NCI-H1417 treated with DMSO at 0.1 percent for 48 hours (cell line): ENCODE measurements at regions not wholly inside any gene's neighbourhood (a gene's known extent, or its start where the extent isn't known, plus 50 kb on each side); places are given as distances from the start of the nearest gene placed in this dataset.
A peak's percentile ranks its signal among the peaks of the same experiment; 100 is the strongest.
"Not testable (repeated sequence)": the region's sequence is repeated elsewhere in the genome, so short reads cannot be mapped to it uniquely, and the experiment has no call there.

ENCODE experiments used
- DNase-seq: peaks from one replicate; lab custom pipeline; 2025; lab: John Stamatoyannopoulos, UW

- DNase-seq: no peak
Measured at GRCh38 chr21:30104241-30104640, 62.4 kb downstream of the CLDN17 start.

GRCh38 chr21:30102871-30103270 is 63.7 kb downstream of the CLDN17 start:
- DNase-seq: peak; percentile 65

GRCh38 chr21:30101967-30102366 is 64.6 kb downstream of the CLDN17 start:
- DNase-seq: no peak

- DNase-seq: no peak
Measured at GRCh38 chr21:30097791-30098190, 68.8 kb downstream of the CLDN17 start.

GRCh38 chr21:30083225-30083945 is 83.2 kb downstream of the CLDN17 start:
- DNase-seq: no peak

GRCh38 chr21:30081506-30081905 is 85.1 kb downstream of the CLDN17 start:
- DNase-seq: no peak

- DNase-seq: no peak
Measured at GRCh38 chr21:30072496-30072895, 94.1 kb downstream of the CLDN17 start.

GRCh38 chr21:30058928-30059327 is 107.7 kb downstream of the CLDN17 start:
- no peak for DNase-seq

GRCh38 chr21:30057108-30057507 is 109.5 kb downstream of the CLDN17 start:
- DNase-seq: no peak

- DNase-seq: no peak
Measured at GRCh38 chr21:30048570-30048969, 108.8 kb upstream of the GRIK1 start.

- no peak for DNase-seq
Measured at GRCh38 chr21:30044447-30045064, 104.8 kb upstream of the GRIK1 start.

GRCh38 chr21:30042443-30042842 is 102.6 kb upstream of the GRIK1 start:
- DNase-seq: no peak

- no peak for DNase-seq
Measured at GRCh38 chr21:30033441-30033840, 93.6 kb upstream of the GRIK1 start.

GRCh38 chr21:30030416-30030815 is 90.6 kb upstream of the GRIK1 start:
- DNase-seq: no peak

- no peak for DNase-seq
Measured at GRCh38 chr21:30028537-30028936, 88.7 kb upstream of the GRIK1 start.

GRCh38 chr21:30027986-30028385 is 88.2 kb upstream of the GRIK1 start:
- DNase-seq: no peak

- not testable (repeated sequence) for DNase-seq
Measured at GRCh38 chr21:30023056-30023455, 83.3 kb upstream of the GRIK1 start.

GRCh38 chr21:30014886-30015285 is 75.1 kb upstream of the GRIK1 start:
- DNase-seq: no peak

GRCh38 chr21:29991624-29992023 is 51.8 kb upstream of the GRIK1 start:
- DNase-seq: no peak

- no peak for DNase-seq
Measured at GRCh38 chr21:29989634-29990234, 49.9 kb upstream of the GRIK1 start.
